ENCODE measurements at regions not wholly inside any gene's neighbourhood (a gene's known extent, or its start where the extent isn't known, plus 50 kb on each side); places are given as distances from the start of the nearest gene placed in this dataset.

DNA sequence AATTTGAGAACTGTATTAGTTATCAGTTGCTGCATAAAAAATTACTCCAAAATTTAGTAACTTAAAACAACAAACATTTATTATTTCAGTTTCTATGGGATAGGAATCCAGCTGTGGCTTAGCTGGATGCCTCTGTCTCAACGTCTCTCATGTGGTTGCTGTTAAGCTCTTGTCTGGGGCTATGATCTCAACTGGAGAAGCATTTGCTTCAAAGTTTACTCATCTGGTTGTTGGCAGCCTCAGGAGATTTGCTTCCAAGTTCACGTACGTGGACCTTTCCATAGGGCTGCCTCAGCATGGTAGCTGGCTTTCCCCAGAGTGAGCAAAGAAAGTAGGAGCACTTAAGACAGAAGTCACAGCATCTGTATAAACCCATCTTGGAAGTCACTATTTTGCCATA, 144.9 kb upstream of the SESN3 start:
- TF ChIP-seq REST (IDR thresholded peaks at IDR 0.05; ENCODE audit: insufficient read depth in 1 of 2, low read depth in 2 of 2, low read length in 2 of 2) (no peak), SIN3A (IDR thresholded peaks at IDR 0.05; ENCODE audit: borderline replicate concordance, insufficient read depth, low read length) (no peak), POLR2AphosphoS5 (IDR thresholded peaks at IDR 0.05; ENCODE audit: low read depth, low read length) (no peak)
